Upper lobe of right lung (tissue), 1 donor: ENCODE measurements at regions not wholly inside any gene's neighbourhood (a gene's known extent, or its start where the extent isn't known, plus 50 kb on each side); places are given as distances from the start of the nearest gene placed in this dataset.

Experiments used
- ATAC-seq: fragments of 200-7000 bp; cut with Tn5 transposase; one replicate; pipeline ENCODE4 v1.9.1; 2020; ENCODE audit warnings: mild to moderate bottlenecking, moderate library complexity
- DNase-seq: peaks from one replicate; pipeline ENCODE4 v3.0.0-alpha.2; 2020
- H3K27ac ChIP-seq: fragments of 200-600 bp; one replicate; pipeline ENCODE4 v1.8.0; 2022
- H3K27me3 ChIP-seq: fragments of 200-600 bp; one replicate; pipeline ENCODE4 v1.8.0; 2022; ENCODE audit warnings: mild to moderate bottlenecking
- H3K36me3 ChIP-seq: fragments of 200-600 bp; one replicate; pipeline ENCODE4 v1.8.0; 2022
- H3K4me1 ChIP-seq: fragments of 200-600 bp; one replicate; pipeline ENCODE4 v1.8.0; 2022
- H3K4me3 ChIP-seq: fragments of 200-600 bp; one replicate; pipeline ENCODE4 v1.8.0; 2022; ENCODE audit warnings: mild to moderate bottlenecking
- H3K9me3 ChIP-seq: fragments of 200-600 bp; one replicate; pipeline ENCODE4 v1.8.0; 2022
- intact Hi-C: fragments of 100-400 bp; cut with DNase I; formaldehyde crosslinking; loops from one replicate; pipeline ENCODE4 v1.11.0; 2022
- TF ChIP-seq, protein P1 (sequence below): fragments of 200-600 bp; IDR thresholded peaks from one replicate; pipeline ENCODE4 v1.8.0; 2022; ENCODE audit warnings: antibody characterized with exemption
- donor health status: DM: no; HTN: yes; CAD: no; lungs with severe emphysema.

DNA sequence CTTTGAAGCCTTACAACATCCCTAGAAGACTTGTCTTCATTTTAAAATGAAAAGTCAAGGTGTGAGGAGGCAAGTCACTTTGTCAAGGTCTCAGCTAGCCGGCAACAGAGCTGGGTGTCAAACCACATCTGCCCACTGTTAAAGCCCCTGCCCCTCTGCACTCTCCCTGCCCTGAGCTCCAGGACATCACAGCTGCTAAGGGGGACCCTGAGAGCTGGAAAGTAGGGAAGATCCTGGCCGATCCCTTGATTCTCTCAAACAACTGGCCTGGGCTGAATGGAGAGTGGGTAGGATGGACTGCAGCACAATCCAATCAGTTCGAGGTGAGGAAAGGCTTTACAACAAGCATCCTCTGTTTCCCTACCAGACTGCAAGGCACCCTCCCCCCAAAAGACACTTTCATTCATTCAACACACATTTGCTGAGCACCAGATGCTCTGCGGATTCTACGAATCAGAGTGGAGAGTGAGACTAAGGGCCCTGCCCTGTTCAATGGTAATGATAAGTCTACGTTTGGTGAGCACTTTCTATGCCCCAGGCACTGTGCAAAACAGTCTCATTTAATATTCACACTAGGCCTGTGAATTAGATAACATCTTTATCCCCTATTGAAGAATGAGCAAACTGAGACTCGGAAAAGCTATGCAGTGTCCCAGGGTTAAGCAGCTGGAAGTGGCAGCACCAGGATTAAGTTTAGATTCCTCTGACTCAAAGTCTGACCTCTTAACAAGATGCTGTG is 148.1 kb downstream of the HERPUD2 start:
- no peaks in the 10 kb centered on the region for H3K36me3 ChIP-seq
- TF ChIP-seq, protein P1, sequence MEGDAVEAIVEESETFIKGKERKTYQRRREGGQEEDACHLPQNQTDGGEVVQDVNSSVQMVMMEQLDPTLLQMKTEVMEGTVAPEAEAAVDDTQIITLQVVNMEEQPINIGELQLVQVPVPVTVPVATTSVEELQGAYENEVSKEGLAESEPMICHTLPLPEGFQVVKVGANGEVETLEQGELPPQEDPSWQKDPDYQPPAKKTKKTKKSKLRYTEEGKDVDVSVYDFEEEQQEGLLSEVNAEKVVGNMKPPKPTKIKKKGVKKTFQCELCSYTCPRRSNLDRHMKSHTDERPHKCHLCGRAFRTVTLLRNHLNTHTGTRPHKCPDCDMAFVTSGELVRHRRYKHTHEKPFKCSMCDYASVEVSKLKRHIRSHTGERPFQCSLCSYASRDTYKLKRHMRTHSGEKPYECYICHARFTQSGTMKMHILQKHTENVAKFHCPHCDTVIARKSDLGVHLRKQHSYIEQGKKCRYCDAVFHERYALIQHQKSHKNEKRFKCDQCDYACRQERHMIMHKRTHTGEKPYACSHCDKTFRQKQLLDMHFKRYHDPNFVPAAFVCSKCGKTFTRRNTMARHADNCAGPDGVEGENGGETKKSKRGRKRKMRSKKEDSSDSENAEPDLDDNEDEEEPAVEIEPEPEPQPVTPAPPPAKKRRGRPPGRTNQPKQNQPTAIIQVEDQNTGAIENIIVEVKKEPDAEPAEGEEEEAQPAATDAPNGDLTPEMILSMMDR = no peak
- no peaks in the 10 kb centered on the region for H3K9me3 ChIP-seq
- H3K4me1 ChIP-seq = no peaks in the 10 kb centered on the region
- DNase-seq (no peak), ATAC-seq (no peak)
- H3K27me3 ChIP-seq = no peaks in the 10 kb centered on the region
- H3K27ac ChIP-seq = no peak overlapping the region
- no peak overlapping the region for H3K4me3 ChIP-seq
- intact Hi-C loops = no loop called here

- Histone ChIP-seq H3K4me3 (no peak overlapping the region), H3K36me3 (no peaks in the 10 kb centered on the region), H3K27ac (no peak overlapping the region), H3K9me3 (no peaks in the 10 kb centered on the region), H3K4me1 (no peaks in the 10 kb centered on the region), H3K27me3 (no peaks in the 10 kb centered on the region)
- ATAC-seq = no peak
- intact Hi-C loops = no loop called here
- TF ChIP-seq, protein P1 = no peak
- DNase-seq = no peak
These were observed 149.1 kb downstream of the HERPUD2 start for GRCh38 chr7:35545831-35546230.

GRCh38 chr7:35544028-35544742 is 150.8 kb downstream of the HERPUD2 start:
- Histone ChIP-seq H3K9me3 (no peaks in the 10 kb centered on the region), H3K27me3 (no peaks in the 10 kb centered on the region), H3K27ac (no peak overlapping the region), H3K4me1 (no peaks in the 10 kb centered on the region), H3K36me3 (no peaks in the 10 kb centered on the region), H3K4me3 (no peak overlapping the region)
- TF ChIP-seq, protein P1 = no peak
- ATAC-seq (peak; percentile 8), DNase-seq (no peak)
- intact Hi-C loops = no loop called here

DNA sequence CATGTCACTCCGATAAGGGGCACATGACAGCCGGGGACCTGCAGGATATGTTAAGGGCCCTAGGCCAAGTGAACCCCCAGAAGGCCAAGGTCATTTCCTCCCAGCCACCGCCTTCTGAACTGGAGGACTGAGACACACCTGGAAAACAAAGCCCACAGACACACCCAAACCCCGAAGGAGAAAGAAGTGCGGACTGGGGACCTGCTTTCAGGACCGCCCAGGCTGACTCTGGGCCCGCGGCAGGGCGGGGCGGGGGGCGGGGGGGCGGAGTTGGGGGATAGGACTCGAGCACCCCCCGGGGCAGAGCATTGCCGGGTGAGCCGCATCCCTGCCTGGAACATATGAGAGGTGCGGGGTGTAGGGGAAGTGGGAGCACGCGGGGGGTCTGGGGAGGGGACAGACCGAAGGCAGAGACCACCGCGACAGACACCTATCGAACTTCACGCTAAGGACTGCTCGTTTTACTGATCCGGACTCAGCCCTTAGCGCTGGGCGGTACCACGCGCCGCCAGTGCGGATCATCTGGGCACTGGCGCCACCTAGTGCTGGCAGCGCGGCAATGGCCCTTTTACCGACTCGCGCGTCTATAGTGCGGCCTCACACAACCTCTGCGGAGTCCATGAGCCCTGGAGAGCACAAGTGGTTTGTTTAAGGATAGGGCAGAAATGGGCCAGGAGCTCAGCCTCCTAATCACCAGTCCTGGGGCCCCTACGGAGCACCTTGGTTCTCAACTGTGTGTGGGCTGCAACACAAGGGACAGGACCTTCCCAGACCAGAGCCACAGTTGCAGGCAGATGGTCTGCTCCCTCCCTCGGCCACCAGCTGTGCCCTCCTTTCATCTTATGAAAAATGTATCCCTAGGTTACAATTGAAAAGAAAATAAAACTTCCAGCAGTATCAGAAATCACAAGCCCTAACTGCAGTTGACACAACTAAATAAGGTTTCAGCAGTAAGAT is 157.6 kb downstream of the HERPUD2 start:
- no peaks in the 10 kb centered on the region for H3K36me3 ChIP-seq
- no peak overlapping the region for H3K27ac ChIP-seq
- TF ChIP-seq, protein P1 = peak; percentile 93
- intact Hi-C loops = loop anchor here (10.0 kb wide), 1 partner anchor 113 kb away; no protein-coding TSS in a partner anchor
- DNase-seq = peak; percentile 89
- H3K27me3 ChIP-seq = no peaks in the 10 kb centered on the region
- H3K9me3 ChIP-seq = no peaks in the 10 kb centered on the region
- ATAC-seq = peak; percentile 99
- peaks cover 5% of the 10 kb centered on the region for H3K4me1 ChIP-seq
- peak overlapping the region; percentile 45 for H3K4me3 ChIP-seq

- TF ChIP-seq, protein P1 = no peak
- intact Hi-C loops = loop anchor here (10.0 kb wide), 1 partner anchor 112 kb away; no protein-coding TSS in a partner anchor
- DNase-seq = no peak
These were observed 158.5 kb downstream of the HERPUD2 start for GRCh38 chr7:35536396-35536826.

More at GRCh38 chr7:35536396-35536826, 158.5 kb downstream of the HERPUD2 start:
- Histone ChIP-seq H3K27me3 (no peaks in the 10 kb centered on the region), H3K27ac (no peak overlapping the region), H3K36me3 (no peaks in the 10 kb centered on the region), H3K4me3 (no peak overlapping the region), H3K9me3 (no peaks in the 10 kb centered on the region), H3K4me1 (peaks cover 5% of the 10 kb centered on the region)
- ATAC-seq = no peak
